Hepatocyte (in vitro differentiated cells): ENCODE measurements at regions not wholly inside any gene's neighbourhood (a gene's known extent, or its start where the extent isn't known, plus 50 kb on each side); places are given as distances from the start of the nearest gene placed in this dataset.

ENCODE experiments used
- DNase-seq: peaks from one replicate; pipeline ENCODE4 v3.0.0-alpha.2; 2016; ENCODE audit warnings: low spot score
- H2AFZ ChIP-seq: fragments of 200-600 bp; sonication (generic); 2 replicates; pipeline ENCODE4 v1.6.0; 2016; ENCODE audit warnings: antibody characterized with exemption, mild to moderate bottlenecking
- H3K27ac ChIP-seq: fragments of 200-600 bp; sonication (generic); 2 replicates; pipeline ENCODE4 v1.5.1; 2016; ENCODE audit warnings: mild to moderate bottlenecking
- H3K27me3 ChIP-seq: fragments of 200-600 bp; sonication (generic); 2 replicates; pipeline ENCODE4 v1.6.1; 2016
- H3K36me3 ChIP-seq: fragments of 200-600 bp; sonication (generic); replicated peaks from 2 replicates; pipeline ENCODE4 v1.5.1; 2016; ENCODE audit warnings: low read depth; ENCODE audit not compliant: insufficient read depth
- H3K4me1 ChIP-seq: fragments of 200-600 bp; sonication (generic); 2 replicates; pipeline ENCODE4 v1.5.1; 2016; ENCODE audit warnings: mild to moderate bottlenecking, moderate library complexity; ENCODE audit not compliant: insufficient read depth
- H3K4me2 ChIP-seq: fragments of 200-600 bp; sonication (generic); 2 replicates; pipeline ENCODE4 v1.6.0; 2016
- H3K4me3 ChIP-seq: fragments of 200-600 bp; sonication (generic); 2 replicates; pipeline ENCODE4 v1.5.1; 2016; ENCODE audit warnings: mild to moderate bottlenecking
- H3K79me2 ChIP-seq: fragments of 200-600 bp; sonication (generic); 2 replicates; pipeline ENCODE4 v1.6.0; 2017; ENCODE audit warnings: mild to moderate bottlenecking
- H3K9me2 ChIP-seq: fragments of 200-600 bp; sonication (generic); replicated peaks from 2 replicates; pipeline ENCODE4 v1.6.0; 2017; ENCODE audit warnings: mild to moderate bottlenecking; ENCODE audit not compliant: insufficient read depth
- H3K9me3 ChIP-seq: fragments of 200-600 bp; sonication (generic); 2 replicates; pipeline ENCODE4 v1.5.1; 2016; ENCODE audit warnings: low read depth, mild to moderate bottlenecking
- H4K20me1 ChIP-seq: fragments of 200-600 bp; sonication (generic); 2 replicates; pipeline ENCODE4 v1.6.0; 2016; ENCODE audit warnings: mild to moderate bottlenecking; ENCODE audit not compliant: insufficient read depth, poor library complexity, severe bottlenecking
- CTCF ChIP-seq: fragments of 200-600 bp; sonication (generic); IDR thresholded peaks from 2 replicates; pipeline ENCODE4 v1.5.1; 2016; ENCODE audit warnings: antibody characterized with exemption, mild to moderate bottlenecking; ENCODE audit not compliant: poor library complexity
- EZH2 ChIP-seq: fragments of 200-600 bp; sonication (generic); IDR thresholded peaks from 2 replicates; pipeline ENCODE4 v1.6.1; 2016; ENCODE audit warnings: antibody characterized with exemption, mild to moderate bottlenecking, borderline replicate concordance
- EZH2phosphoT487 ChIP-seq: fragments of 200-600 bp; sonication (generic); IDR thresholded peaks from one replicate; pipeline ENCODE4 v1.6.1; 2018; ENCODE audit warnings: antibody characterized with exemption, mild to moderate bottlenecking, low read depth, moderate library complexity; ENCODE audit not compliant: unreplicated experiment, severe bottlenecking
- WGBS: methylation state at CpG from one replicate; pipeline ENCODE4 v1.1.6; 2016; ENCODE audit warnings: low lambda C conversion rate; ENCODE audit errors: missing lambda C conversion rate; 5-methylcytosine and 5-hydroxymethylcytosine counted together

GRCh38 chr7:114155116-114156110 lies 236.6 kb upstream of the PPP1R3A start:
- H3K4me2 ChIP-seq: no peak overlapping the region
- H3K27ac ChIP-seq: no peak overlapping the region
- no peaks in the 10 kb centered on the region for H3K4me1 ChIP-seq
- no peaks in the 10 kb centered on the region for H3K27me3 ChIP-seq
- no peaks in the 10 kb centered on the region for H3K9me3 ChIP-seq
- H3K36me3 ChIP-seq: no peaks in the 10 kb centered on the region
- 69% methylated on average over 9 of the region's 9 CpGs for WGBS
- H3K4me3 ChIP-seq: no peak overlapping the region
- DNase-seq: no peak
- H2AFZ ChIP-seq: no peak overlapping the region
- H4K20me1 ChIP-seq: no peaks in the 10 kb centered on the region
- H3K9me2 ChIP-seq: no peaks in the 10 kb centered on the region
- no peak for TF ChIP-seq CTCF
- TF ChIP-seq EZH2: no peak
- no peaks in the 10 kb centered on the region for H3K79me2 ChIP-seq

- H3K27ac ChIP-seq: no peak overlapping the region
- H3K9me2 ChIP-seq: no peaks in the 10 kb centered on the region
- no peaks in the 10 kb centered on the region for H4K20me1 ChIP-seq
- no peaks in the 10 kb centered on the region for H3K27me3 ChIP-seq
- no peaks in the 10 kb centered on the region for H3K79me2 ChIP-seq
- H3K9me3 ChIP-seq: no peaks in the 10 kb centered on the region
- H2AFZ ChIP-seq: no peak overlapping the region
- no peak for DNase-seq
- no peak overlapping the region for H3K4me2 ChIP-seq
- no peak overlapping the region for H3K4me3 ChIP-seq
- no peaks in the 10 kb centered on the region for H3K36me3 ChIP-seq
- no peaks in the 10 kb centered on the region for H3K4me1 ChIP-seq
- no peak for TF ChIP-seq EZH2phosphoT487
- no peak for TF ChIP-seq CTCF
- TF ChIP-seq EZH2: no peak
These were observed 234.9 kb upstream of the PPP1R3A start for GRCh38 chr7:114153700-114154099.

GRCh38 chr7:114152314-114152938 lies 233.6 kb upstream of the PPP1R3A start:
- Histone ChIP-seq H3K9me3 (no peaks in the 10 kb centered on the region), H3K4me2 (no peak overlapping the region), H3K79me2 (no peaks in the 10 kb centered on the region), H3K9me2 (no peaks in the 10 kb centered on the region), H3K36me3 (no peaks in the 10 kb centered on the region), H3K4me1 (no peaks in the 10 kb centered on the region), H3K27me3 (no peaks in the 10 kb centered on the region), H3K27ac (no peak overlapping the region), H3K4me3 (no peak overlapping the region), H2AFZ (no peak overlapping the region), H4K20me1 (no peaks in the 10 kb centered on the region)
- no peak for TF ChIP-seq EZH2
- no peak for TF ChIP-seq CTCF
- no peak for TF ChIP-seq EZH2phosphoT487
- WGBS: 66% methylated on average over 5 of the region's 5 CpGs
- no peak for DNase-seq
